NCI-H1105 treated with DMSO at 0.1 percent for 48 hours (cell line): ENCODE measurements at regions not wholly inside any gene's neighbourhood (a gene's known extent, or its start where the extent isn't known, plus 50 kb on each side); places are given as distances from the start of the nearest gene placed in this dataset.

Experiments
- DNase-seq: peaks from one replicate; lab custom pipeline; 2025; lab: John Stamatoyannopoulos, UW

- no peak for DNase-seq
These were observed 65.9 kb upstream of the RGPD4 start for GRCh38 chr2:107760620-107761364.

GRCh38 chr2:107772353-107772752, 54.3 kb upstream of the RGPD4 start:
- peak; percentile 86 for DNase-seq

GRCh38 chr2:107775211-107775610, 51.5 kb upstream of the RGPD4 start:
- no peak for DNase-seq

GRCh38 chr2:107775791-107776190, 50.9 kb upstream of the RGPD4 start:
- DNase-seq = peak; percentile 79

GRCh38 chr2:107776362-107776761, 50.3 kb upstream of the RGPD4 start:
- peak; percentile 72 for DNase-seq
